ENCODE measurements at regions not wholly inside any gene's neighbourhood (a gene's known extent, or its start where the extent isn't known, plus 50 kb on each side); places are given as distances from the start of the nearest gene placed in this dataset.
"Not testable (repeated sequence)": the region's sequence is repeated elsewhere in the genome, so short reads cannot be mapped to it uniquely, and the experiment has no call there.

DNA sequence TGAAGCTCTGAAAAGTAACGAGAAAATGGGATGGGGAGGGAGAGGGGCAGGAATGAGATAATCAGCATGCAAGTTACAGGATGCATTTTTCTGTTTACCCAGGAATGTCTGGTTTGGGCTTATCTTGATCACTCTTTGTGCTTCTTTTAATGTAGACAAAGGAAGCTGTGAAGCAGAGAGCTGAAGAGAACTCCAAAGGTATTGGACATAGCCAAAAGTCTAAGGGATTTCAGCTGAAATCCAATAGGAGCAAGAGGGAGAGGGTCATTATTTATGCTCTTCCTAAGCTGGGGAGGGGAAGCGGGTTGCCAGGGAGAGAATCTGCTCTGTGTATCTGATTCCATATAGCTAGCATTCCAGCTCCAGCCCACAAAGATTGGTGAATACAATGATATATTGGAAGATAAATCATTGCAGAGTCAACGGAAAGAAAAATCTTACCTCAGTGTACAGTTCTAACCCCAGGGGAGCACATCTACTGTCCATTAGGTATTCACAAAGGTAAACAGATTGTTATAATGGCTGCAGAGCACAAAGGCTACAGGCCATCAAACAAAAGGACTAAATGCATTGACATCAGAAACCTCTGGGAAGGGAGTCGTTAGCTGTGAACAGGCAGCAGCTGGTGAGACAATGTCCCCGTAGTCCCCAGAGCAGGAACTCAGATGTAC lies 61.0 kb upstream of the PELI2 start:
- DNase-seq, result peak; percentile 94 to 97

GRCh38 chr14:56057767-56058166 lies 60.4 kb upstream of the PELI2 start:
- no peak for DNase-seq

- DNase-seq, result no peak
These were observed 59.2 kb upstream of the PELI2 start for GRCh38 chr14:56059054-56059453.

- no peak for DNase-seq
These were observed 57.2 kb upstream of the PELI2 start for GRCh38 chr14:56061051-56061450.

- no peak for DNase-seq
These were observed 55.1 kb upstream of the PELI2 start for GRCh38 chr14:56063131-56063530.

GRCh38 chr14:56064513-56064912 lies 53.7 kb upstream of the PELI2 start:
- DNase-seq, result no peak

- DNase-seq, result not testable (repeated sequence)
These were observed 53.0 kb upstream of the PELI2 start for GRCh38 chr14:56065199-56065598.

GRCh38 chr14:56065621-56066290 lies 52.5 kb upstream of the PELI2 start:
- no peak for DNase-seq

Measured in NCI-H1930 (cell line).